ENCODE measurements at regions not wholly inside any gene's neighbourhood (a gene's known extent, or its start where the extent isn't known, plus 50 kb on each side); places are given as distances from the start of the nearest gene placed in this dataset.

DNA sequence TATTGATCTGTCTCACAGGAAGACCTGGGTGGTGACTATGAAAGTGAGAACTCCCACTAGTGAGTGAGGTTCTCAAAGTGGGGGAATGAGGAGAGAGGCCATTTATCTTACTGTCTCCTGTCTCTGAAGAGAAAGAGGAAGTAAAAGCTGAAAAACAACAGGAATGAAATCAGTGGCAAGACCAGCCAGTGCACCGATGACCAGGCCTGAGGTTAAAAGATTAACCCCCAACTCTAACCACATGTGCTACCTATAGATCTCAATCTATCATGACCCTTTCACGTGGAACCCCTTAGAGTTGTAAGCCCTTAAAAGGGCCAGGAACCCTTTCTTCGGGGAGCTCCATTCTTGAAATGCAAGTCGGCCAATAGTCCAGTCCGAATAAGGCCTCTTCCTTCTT is 239.3 kb upstream of the CNTN6 start:
- TF ChIP-seq, protein P1, sequence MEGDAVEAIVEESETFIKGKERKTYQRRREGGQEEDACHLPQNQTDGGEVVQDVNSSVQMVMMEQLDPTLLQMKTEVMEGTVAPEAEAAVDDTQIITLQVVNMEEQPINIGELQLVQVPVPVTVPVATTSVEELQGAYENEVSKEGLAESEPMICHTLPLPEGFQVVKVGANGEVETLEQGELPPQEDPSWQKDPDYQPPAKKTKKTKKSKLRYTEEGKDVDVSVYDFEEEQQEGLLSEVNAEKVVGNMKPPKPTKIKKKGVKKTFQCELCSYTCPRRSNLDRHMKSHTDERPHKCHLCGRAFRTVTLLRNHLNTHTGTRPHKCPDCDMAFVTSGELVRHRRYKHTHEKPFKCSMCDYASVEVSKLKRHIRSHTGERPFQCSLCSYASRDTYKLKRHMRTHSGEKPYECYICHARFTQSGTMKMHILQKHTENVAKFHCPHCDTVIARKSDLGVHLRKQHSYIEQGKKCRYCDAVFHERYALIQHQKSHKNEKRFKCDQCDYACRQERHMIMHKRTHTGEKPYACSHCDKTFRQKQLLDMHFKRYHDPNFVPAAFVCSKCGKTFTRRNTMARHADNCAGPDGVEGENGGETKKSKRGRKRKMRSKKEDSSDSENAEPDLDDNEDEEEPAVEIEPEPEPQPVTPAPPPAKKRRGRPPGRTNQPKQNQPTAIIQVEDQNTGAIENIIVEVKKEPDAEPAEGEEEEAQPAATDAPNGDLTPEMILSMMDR (IDR thresholded peaks at IDR 0.05), result no peak
- TF ChIP-seq POLR2A (IDR thresholded peaks at IDR 0.05), result no peak
- H3K27me3 ChIP-seq, result no peaks in the 10 kb centered on the region
- no peaks in the 10 kb centered on the region for H3K36me3 ChIP-seq
- no peak for DNase-seq
- H3K9me3 ChIP-seq, result no peaks in the 10 kb centered on the region
- no peaks in the 10 kb centered on the region for H3K4me1 ChIP-seq
- H3K27ac ChIP-seq, result no peak overlapping the region
- H3K4me3 ChIP-seq, result no peak overlapping the region

DNA sequence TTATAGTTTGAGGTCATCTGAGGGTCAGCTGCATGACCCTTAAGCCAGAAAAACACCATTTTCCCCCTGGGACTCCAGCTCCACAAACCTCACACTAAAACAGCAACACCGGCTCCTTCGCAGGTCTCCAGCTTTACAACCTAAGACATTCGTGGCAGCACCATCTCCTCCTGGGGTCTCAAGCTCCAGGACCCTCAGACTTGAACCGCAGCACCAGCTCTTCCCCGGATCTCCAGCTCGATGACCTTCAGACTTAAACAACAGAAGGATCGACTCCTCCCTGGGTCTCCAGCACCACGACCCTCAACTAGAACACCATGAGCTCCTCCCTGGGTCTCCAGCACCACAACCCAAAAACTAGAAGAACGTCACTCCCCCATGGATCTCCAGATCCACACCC is 233.7 kb upstream of the CNTN6 start:
- Histone ChIP-seq H3K4me3 (no peak overlapping the region), H3K27ac (no peak overlapping the region), H3K27me3 (no peaks in the 10 kb centered on the region), H3K9me3 (no peaks in the 10 kb centered on the region), H3K36me3 (no peaks in the 10 kb centered on the region), H3K4me1 (no peaks in the 10 kb centered on the region)
- peak in 1 of 3 donors; percentile 19 for DNase-seq
- TF ChIP-seq, protein P1 (IDR thresholded peaks at IDR 0.05), result no peak
- no peak for TF ChIP-seq POLR2A (IDR thresholded peaks at IDR 0.05)

DNA sequence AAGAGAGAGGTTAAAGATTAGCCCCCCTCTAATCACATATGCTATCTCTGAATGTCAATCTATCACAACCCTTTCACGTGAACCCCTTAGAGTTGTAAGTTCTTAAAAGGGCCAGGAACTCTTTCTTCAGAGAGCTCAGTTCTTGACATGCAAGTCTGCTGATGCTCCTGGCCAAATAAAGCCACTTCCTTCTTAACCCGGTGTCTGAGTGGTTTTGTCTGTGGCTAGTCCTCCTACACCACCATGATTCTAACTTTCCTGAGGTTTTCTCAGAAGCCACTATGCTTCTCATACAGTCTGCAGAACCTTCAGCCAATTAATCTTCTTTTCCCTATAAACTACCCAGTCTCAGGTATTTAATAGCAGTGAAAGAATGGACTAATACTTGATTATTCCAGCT is 231.1 kb upstream of the CNTN6 start:
- TF ChIP-seq, protein P1 (IDR thresholded peaks at IDR 0.05), result no peak
- TF ChIP-seq POLR2A (IDR thresholded peaks at IDR 0.05), result no peak
- no peak for DNase-seq
- Histone ChIP-seq H3K4me1 (no peaks in the 10 kb centered on the region), H3K4me3 (no peak overlapping the region), H3K36me3 (no peaks in the 10 kb centered on the region), H3K9me3 (no peaks in the 10 kb centered on the region), H3K27ac (no peak overlapping the region), H3K27me3 (no peaks in the 10 kb centered on the region)

DNA sequence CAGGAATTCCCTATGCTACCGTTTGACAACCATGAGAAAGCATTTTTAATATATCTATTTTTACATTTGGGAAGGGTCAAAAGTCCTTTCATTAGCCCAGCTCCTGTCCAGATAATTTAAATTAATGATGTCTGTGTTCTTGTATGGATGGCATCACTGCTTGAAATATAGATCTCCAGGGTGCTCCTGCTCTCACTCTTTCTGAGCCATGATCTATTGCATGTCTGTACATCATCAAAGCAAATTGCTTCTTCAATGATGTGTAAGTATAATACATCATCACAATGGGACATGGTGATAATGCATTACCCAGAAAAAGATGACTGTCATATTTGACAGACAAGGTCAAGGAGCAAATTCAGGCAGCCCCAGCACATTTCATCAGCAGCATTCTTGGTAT is 223.6 kb upstream of the CNTN6 start:
- no peak overlapping the region for H3K4me3 ChIP-seq
- TF ChIP-seq, protein P1 (IDR thresholded peaks at IDR 0.05), result no peak
- TF ChIP-seq POLR2A (IDR thresholded peaks at IDR 0.05), result no peak
- no peaks in the 10 kb centered on the region for H3K9me3 ChIP-seq
- H3K27me3 ChIP-seq, result no peaks in the 10 kb centered on the region
- no peaks in the 10 kb centered on the region for H3K4me1 ChIP-seq
- DNase-seq, result no peak
- no peak overlapping the region for H3K27ac ChIP-seq
- no peaks in the 10 kb centered on the region for H3K36me3 ChIP-seq

DNA sequence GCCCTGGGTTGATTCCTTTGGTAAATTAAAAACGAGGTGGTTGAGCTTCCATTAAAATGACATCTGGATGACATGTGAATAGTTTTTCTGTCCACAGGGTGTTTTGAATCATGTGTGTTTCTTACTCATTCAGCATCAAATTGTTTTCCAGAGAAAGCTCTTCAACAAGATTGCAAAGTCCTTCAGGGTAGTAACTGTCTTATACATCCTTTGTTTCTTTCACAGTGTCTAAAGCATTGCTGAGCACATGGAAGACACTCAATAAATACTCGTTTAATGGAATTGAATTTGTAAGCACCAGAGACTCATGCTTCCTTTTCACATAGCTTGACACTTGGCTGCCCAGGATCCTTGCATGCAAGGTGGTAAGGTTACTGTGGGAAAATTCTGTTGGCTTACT is 223.1 kb upstream of the CNTN6 start:
- TF ChIP-seq POLR2A (IDR thresholded peaks at IDR 0.05), result no peak
- no peak overlapping the region for H3K4me3 ChIP-seq
- no peaks in the 10 kb centered on the region for H3K4me1 ChIP-seq
- no peaks in the 10 kb centered on the region for H3K36me3 ChIP-seq
- no peaks in the 10 kb centered on the region for H3K9me3 ChIP-seq
- DNase-seq, result no peak
- H3K27ac ChIP-seq, result no peak overlapping the region
- H3K27me3 ChIP-seq, result no peaks in the 10 kb centered on the region

DNA sequence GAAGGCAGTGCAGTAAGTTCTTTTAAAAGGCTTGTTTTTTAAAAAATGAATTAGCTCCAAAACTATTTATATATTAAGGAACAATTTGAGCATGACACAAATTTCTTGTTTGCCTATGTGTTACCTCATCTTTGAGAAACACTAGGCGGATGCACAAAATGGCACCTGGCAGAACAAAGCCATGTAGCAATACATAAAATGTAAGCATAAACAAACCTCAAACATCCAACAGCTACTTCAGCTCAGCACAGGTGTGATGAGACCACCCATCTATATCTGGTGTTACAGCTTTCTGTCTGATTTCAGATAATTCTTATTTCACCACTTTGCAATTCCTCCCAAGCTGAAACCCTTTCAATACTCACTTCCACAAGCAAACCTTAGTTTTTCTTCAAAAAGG is 221.2 kb upstream of the CNTN6 start:
- no peak for DNase-seq
- H3K36me3 ChIP-seq, result no peaks in the 10 kb centered on the region
- TF ChIP-seq POLR2A (IDR thresholded peaks at IDR 0.05), result no peak
- TF ChIP-seq, protein P1 (IDR thresholded peaks at IDR 0.05), result no peak

More for the DNA sequence above, 221.2 kb upstream of the CNTN6 start:
- Histone ChIP-seq H3K27ac (no peak overlapping the region), H3K9me3 (no peaks in the 10 kb centered on the region), H3K27me3 (no peaks in the 10 kb centered on the region), H3K4me3 (no peak overlapping the region), H3K4me1 (no peaks in the 10 kb centered on the region)
